Fibroblast of villous mesenchyme (primary cell): ENCODE measurements at regions not wholly inside any gene's neighbourhood (a gene's known extent, or its start where the extent isn't known, plus 50 kb on each side); places are given as distances from the start of the nearest gene placed in this dataset.
A peak's percentile ranks its signal among the peaks of the same experiment; 100 is the strongest.
"Not testable (repeated sequence)": the region's sequence is repeated elsewhere in the genome, so short reads cannot be mapped to it uniquely, and the experiment has no call there.

Experiments
- DNase-seq: peaks from one replicate; pipeline ENCODE4 v3.0.0-alpha.2; 2010; ENCODE audit warnings: low read depth
- H3K4me3 ChIP-seq: 2 replicates; pipeline ENCODE4 v1.5.1; 2011; ENCODE audit warnings: low read depth, mild to moderate bottlenecking, low read length
- TF ChIP-seq, protein P1 (sequence below): IDR thresholded peaks from 2 replicates; pipeline ENCODE4 v1.5.1; 2012; ENCODE audit warnings: low read depth, mild to moderate bottlenecking, low read length; ENCODE audit not compliant: insufficient read depth

DNA sequence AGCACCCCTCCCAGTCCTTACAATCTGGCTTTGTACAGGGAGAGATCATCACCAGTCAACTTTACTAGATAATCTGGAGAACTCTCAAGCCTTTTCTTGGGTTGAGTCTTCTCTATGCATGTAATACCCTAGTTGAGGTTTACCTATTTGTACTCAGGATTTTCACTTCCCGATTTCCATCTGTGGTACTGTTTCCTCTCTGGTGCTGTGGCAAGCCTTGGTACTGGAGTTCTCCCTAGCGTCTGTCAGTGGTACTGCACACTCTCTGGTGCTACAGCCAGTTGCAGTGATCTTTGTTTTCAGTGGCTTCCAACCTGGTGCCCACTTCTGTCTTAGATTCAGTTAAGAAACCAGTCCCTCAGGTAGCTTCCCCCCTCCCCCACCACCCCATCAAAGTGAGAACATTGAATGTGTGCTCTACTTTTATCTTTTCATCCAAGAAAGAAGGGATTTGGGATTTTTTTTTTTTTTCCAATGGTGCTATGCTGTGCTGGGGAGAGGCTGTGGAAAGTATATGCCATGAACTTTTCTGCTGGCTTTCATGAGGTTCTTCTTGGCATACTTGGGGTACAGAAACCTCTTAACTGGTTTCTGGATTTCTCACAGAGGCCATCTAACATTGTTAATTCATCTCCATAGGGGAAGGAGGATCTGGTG lies 69.4 kb upstream of the EVL start:
- peak; percentile 57 for DNase-seq
- TF ChIP-seq, protein P1, sequence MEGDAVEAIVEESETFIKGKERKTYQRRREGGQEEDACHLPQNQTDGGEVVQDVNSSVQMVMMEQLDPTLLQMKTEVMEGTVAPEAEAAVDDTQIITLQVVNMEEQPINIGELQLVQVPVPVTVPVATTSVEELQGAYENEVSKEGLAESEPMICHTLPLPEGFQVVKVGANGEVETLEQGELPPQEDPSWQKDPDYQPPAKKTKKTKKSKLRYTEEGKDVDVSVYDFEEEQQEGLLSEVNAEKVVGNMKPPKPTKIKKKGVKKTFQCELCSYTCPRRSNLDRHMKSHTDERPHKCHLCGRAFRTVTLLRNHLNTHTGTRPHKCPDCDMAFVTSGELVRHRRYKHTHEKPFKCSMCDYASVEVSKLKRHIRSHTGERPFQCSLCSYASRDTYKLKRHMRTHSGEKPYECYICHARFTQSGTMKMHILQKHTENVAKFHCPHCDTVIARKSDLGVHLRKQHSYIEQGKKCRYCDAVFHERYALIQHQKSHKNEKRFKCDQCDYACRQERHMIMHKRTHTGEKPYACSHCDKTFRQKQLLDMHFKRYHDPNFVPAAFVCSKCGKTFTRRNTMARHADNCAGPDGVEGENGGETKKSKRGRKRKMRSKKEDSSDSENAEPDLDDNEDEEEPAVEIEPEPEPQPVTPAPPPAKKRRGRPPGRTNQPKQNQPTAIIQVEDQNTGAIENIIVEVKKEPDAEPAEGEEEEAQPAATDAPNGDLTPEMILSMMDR, result peak; percentile 94
- H3K4me3 ChIP-seq, result no peak overlapping the region

DNA sequence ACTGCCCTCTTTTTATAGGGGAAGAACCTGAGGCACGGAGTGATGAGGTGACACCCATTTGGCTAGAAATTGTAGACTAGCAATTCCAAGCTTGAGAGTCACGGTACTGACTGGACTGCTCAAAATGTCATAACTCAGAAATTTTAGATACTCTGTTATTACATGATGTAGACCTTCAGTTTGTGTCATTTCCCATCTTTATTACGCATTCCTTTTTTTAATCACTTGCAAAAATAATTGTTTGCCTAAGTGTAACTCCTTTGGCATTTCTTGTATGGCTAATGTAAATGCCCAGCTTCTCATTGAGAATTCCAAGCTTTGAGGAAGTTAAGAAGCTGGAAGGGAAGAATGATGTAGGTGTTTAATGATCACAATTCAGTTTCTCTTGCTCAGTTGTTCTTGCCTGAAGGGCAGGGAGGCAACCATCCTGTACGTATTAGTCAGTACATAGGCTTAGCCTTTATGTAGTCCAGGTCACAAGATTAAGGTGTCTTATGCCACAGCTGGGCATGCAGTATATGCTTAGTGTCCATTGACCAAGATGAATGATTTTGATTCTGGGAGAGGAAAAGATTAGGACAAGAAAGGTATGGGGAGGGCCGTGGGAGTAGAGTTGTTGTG lies 68.2 kb upstream of the EVL start:
- no peak for DNase-seq
- H3K4me3 ChIP-seq, result no peak overlapping the region
- TF ChIP-seq, protein P1, result no peak

DNA sequence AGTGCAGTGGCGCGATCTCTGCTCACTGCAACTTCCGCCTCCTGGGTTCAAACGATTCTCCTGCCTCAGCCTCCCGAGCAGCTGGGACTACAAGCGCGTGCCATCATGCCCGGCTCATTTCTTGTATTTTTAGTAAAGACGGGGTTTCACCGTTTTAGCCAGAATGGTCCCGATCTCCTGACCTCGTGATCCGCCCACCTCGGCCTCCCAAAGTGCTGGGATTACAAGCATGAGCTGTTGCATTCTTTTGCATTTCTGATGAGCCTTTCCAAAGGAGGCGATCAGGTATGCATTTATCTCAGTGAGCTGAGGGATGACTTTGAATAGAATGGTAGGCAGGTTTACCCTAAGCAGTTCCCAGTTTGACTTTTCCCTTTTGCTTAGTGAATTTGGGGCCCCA lies 64.8 kb upstream of the EVL start:
- DNase-seq, H3K4me3 ChIP-seq: not testable (repeated sequence)

DNA sequence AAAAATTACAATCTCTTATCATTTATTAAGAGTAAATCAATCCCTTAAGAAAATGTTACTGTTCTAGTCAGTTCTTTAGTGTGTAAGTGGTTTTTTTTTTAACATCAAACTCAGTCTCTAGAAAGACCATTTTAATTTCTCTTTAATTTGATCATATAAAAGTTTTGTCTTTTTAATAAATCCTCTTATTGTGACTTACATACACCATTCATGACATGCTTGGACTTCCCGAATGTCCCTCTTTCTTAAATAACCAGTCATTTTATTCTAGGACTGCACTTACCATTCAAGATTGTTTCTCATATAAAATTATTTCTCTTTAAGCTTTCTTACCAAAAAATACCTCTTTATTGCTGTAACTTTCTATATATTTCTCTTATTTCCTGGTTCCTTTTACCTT lies 60.8 kb upstream of the EVL start:
- DNase-seq, result no peak
- no peak overlapping the region for H3K4me3 ChIP-seq
- TF ChIP-seq, protein P1, result no peak

DNA sequence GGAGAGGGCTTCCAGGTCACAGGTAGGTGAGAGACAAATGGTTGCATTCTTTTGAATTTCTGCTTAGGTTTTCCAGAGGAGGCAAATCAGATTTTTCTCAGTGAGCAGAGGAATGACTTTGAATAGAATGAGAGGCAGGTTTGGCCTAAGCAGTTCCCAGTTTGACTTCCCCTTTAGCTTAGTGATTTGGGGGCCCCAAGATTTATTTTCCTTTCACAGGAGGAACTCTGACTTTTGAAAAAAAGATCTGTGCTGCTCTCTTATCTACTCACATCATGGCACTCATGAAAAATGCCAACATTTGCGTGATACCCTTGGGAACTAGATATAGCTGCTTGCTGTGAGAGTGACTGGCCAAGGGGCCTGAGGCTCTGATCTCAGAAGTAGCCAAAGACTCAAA lies 58.0 kb upstream of the EVL start:
- TF ChIP-seq, protein P1, result no peak
- no peak for DNase-seq

DNA sequence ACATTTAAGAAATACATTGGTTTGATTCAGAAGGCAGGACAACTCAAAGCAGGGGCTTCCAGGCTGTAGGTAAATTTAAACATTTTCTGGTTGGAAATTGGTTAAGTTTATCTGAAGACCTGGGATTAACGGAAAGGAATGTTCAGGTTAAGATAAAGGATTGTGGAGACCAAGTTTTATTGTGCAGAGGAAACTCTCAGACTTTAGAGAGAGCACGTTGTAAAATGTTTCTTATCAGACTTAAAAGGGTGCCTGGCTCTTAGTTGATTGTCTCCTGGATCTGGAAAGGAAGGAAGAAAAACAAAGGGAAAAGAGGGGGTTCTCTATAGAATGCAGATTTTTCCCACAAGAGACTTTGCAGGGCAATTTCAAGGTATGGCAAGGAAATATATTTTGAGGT lies 55.4 kb upstream of the EVL start:
- DNase-seq, H3K4me3 ChIP-seq: not testable (repeated sequence)

More for the DNA sequence above, 58.0 kb upstream of the EVL start:
- H3K4me3 ChIP-seq, result no peak overlapping the region

DNA sequence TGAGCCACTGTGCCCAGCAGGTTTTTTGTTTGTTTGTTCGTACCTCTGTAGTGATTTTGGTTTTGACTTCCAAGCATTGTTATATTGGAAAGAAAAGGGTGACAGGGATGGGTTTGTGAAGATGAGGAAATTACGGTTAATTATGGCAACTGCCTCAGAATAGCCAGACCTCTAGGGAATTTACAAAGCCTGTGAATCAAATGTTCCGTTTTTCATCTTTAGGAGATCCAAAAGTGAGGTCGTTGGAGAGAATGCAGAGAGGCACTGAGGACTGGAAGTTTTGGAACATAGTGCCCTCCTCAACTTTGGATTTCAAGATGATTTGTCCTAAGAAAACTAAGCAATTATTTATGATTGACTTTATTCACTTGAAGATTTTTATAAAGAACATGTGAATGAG lies 54.5 kb upstream of the EVL start:
- TF ChIP-seq, protein P1, result no peak
- H3K4me3 ChIP-seq, result no peak overlapping the region
- no peak for DNase-seq
